ENCODE measurements at regions not wholly inside any gene's neighbourhood (a gene's known extent, or its start where the extent isn't known, plus 50 kb on each side); places are given as distances from the start of the nearest gene placed in this dataset.

DNA sequence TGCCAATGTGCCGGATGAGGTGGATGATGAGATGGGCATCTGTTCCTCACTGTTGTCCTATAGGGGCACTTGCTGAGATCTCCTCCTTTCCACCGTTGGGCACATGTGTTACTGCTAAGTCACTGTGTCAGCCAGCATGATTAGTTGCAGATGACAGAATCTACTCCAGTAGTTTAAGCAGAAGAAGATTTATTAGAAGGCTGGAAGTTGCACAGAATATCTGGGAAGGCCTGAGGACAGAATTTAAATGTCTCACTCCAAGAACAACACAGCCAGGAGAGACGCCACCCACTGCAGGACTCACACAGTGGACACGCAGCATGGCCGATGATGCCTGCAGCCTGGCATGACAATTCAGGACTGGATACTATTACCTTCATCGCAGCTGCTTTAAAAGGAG lies 157.5 kb downstream of the NSG2 start:
- TF ChIP-seq, protein P1, sequence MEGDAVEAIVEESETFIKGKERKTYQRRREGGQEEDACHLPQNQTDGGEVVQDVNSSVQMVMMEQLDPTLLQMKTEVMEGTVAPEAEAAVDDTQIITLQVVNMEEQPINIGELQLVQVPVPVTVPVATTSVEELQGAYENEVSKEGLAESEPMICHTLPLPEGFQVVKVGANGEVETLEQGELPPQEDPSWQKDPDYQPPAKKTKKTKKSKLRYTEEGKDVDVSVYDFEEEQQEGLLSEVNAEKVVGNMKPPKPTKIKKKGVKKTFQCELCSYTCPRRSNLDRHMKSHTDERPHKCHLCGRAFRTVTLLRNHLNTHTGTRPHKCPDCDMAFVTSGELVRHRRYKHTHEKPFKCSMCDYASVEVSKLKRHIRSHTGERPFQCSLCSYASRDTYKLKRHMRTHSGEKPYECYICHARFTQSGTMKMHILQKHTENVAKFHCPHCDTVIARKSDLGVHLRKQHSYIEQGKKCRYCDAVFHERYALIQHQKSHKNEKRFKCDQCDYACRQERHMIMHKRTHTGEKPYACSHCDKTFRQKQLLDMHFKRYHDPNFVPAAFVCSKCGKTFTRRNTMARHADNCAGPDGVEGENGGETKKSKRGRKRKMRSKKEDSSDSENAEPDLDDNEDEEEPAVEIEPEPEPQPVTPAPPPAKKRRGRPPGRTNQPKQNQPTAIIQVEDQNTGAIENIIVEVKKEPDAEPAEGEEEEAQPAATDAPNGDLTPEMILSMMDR (IDR thresholded peaks at IDR 0.05; ENCODE audit: low read depth, low read length), result no peak
- TF ChIP-seq POLR2A (IDR thresholded peaks at IDR 0.05; ENCODE audit: extremely low read depth, insufficient read length), result no peak
- TF ChIP-seq, protein P2, sequence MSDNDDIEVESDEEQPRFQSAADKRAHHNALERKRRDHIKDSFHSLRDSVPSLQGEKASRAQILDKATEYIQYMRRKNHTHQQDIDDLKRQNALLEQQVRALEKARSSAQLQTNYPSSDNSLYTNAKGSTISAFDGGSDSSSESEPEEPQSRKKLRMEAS (IDR thresholded peaks at IDR 0.05; ENCODE audit: low read depth, low read length), result no peak
- no peak for TF ChIP-seq MYC (IDR thresholded peaks at IDR 0.05; ENCODE audit: low read depth, low read length)
